GM18498 (cell line): ENCODE measurements at regions not wholly inside any gene's neighbourhood (a gene's known extent, or its start where the extent isn't known, plus 50 kb on each side); places are given as distances from the start of the nearest gene placed in this dataset.
"Not testable (repeated sequence)": the region's sequence is repeated elsewhere in the genome, so short reads cannot be mapped to it uniquely, and the experiment has no call there.

Experiments used
- ATAC-seq: cut with Tn5 transposase; IDR thresholded peaks from one replicate; pipeline ENCODE4 v1.9.1; 2021; ENCODE audit warnings: mild to moderate bottlenecking, moderate library complexity; ENCODE audit not compliant: unreplicated experiment

DNA sequence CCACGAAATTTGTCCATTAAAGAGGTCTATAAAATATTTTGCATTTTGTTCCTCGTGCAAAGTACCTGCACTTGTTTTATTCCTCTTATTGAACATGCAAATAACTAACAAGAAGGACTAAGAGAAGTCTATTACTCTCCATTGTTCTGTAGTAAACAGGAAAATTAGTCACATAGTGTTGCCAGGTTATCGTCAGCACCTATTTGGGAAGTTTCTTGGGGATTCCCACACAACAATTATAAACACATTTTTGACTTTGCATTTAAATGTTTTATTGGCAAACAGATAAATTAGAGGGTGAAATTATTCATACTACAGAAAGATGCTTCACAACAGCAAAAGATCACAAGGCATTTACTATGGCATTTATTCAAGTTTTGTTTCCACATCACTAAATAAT is 174.5 kb downstream of the ZC3H11B start:
- no peak for ATAC-seq

DNA sequence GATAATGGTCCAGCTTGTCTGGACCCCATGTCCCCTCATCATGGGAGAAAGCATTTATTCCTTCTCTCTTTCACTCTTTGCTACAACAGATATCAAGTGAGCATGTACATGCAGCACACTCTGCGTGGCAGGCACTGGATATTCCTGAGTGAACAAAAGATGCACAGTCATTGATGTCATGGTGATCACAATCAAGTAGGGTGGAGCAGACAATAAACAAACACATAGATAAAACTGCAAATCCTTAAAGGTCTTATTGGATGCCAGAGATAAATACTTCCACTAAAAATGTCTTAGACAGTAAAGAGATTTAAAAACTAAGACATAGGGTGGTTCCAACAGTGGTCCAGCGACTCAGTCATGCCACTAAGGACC is 178.0 kb downstream of the ZC3H11B start:
- no peak for ATAC-seq

DNA sequence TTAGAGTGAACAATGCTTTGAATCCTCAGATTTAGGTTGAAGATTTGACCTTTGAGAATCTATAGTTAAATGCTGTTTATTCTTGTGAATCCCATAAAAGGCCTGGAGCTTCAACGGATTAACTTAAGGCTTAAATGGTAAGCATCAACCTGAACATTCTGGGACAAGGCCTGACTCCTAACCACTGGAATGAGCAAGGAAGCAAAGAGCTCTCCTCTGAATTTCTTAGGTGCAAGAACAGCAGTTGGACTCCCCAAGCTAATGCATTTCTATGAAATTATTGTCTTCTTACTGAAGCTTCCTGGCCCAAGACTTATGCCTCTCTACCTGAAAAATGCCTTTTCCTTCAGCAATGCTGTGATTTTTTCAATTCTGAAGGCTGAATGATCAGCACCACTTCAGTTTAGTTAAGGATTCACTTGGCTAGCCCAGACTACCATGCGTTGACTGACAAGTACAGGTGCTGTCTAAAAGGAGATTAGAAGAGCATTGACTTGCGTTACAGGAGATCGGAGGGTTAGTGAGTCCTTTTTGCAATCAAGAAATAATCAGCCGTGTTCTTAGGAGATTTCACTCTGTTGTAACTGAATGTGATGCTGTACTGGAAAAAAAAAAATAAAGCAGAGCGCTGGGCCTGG is 178.5 kb downstream of the ZC3H11B start:
- no peak for ATAC-seq

DNA sequence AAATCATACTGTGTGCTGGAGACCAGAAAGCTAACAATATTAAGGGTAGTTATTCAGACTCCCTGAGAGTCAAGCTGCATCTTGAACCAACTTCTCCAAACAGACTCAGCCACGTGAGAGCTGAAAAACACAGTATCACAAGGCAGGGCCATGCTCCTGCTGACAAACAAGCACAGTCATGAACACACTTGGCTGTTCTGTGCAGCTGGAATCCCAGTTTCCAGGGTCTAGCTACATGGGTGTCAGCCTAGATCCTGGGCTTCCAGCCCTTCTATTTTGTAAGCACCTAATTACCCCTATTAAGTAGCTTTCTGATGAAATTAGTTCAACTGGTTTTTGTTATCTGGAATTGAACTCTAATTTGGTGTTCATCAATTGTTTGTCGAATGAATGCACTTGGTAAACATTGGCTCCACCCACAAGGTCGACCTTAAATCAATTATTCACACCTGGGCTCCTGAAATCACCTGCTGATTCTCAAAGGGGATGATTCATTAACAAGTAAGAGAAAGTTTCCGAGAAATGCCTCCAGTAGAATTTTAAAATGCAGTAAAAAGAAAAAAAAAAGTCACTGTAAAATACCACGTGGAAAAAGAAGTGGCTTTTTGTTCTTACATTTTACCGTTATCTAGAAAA is 179.3 kb downstream of the ZC3H11B start:
- ATAC-seq: no peak

DNA sequence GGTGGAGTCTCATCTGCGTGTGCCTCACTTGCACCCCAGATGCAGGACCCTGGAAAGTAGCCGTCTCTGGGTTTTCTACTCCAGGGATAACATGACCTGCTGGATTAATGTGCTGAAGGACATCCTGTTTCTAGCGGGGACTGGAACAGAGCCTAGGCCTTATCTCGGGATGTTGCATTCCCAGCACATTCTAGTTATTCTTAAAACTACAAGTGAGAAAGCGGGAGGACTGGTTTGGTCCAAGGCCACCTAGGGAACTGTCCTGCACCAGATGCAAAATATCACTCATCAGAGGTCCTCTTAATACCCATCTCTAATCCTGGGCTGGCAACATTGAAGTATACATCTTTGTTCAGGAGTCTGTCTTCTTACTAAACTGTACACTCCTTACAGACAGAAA is 179.9 kb downstream of the ZC3H11B start:
- ATAC-seq: no peak

DNA sequence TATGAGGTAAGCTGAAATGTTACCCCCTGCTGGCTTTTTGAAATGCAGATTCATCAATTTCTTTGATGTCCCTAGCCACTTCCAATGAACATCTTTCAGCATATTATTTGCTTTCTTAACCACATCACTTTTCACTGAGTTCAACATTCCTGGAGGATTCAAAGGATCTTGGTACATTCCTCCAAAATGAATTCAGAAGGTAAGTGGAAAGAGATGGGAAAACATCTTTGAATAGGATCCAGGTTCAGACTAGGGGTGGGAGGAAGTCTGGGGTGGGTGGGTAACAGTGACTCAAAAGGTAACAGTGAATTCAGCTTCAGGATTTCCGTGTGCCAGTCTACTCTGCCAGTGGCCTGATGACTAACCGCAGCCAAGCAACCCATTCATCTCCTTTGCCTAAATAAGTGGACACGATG is 180.7 kb downstream of the ZC3H11B start:
- ATAC-seq: no peak

DNA sequence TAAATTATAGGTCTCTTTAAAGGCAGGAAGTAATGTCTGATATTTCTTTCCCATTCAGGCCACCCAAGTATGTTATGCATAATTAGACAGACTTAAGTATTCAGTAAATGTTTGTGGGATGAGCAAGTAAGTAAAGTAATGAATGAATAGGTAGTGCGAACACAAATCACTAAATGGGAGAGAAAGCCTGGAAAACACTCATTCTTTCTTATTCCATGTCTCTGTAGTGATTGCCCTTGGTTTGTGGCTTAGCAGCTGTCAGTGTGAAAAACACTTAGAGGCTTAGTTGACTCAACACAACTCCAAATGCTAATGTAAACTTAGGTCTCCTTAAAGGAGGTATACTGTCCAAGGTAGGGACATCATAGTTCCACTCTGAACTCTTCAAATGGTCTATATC is 182.5 kb downstream of the ZC3H11B start:
- ATAC-seq: no peak

DNA sequence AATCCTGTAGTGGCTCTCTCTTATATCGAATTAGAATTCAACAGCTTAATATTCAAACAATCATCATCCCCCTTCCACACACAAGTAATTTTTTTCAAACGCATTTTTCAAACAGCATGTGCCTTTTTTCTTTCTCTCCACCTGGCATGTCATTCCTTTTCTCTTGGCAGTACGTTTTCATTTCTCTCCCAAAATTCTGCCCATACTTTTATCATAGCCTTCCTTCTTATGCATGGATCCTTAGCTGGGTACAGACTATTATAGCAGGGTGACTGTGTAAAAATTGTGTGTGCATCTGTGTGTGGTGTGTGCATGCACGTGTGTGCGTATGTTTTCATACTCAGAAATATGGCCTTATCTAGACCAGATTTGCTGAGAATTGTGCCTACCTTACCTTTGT is 184.3 kb downstream of the ZC3H11B start:
- no peak for ATAC-seq

DNA sequence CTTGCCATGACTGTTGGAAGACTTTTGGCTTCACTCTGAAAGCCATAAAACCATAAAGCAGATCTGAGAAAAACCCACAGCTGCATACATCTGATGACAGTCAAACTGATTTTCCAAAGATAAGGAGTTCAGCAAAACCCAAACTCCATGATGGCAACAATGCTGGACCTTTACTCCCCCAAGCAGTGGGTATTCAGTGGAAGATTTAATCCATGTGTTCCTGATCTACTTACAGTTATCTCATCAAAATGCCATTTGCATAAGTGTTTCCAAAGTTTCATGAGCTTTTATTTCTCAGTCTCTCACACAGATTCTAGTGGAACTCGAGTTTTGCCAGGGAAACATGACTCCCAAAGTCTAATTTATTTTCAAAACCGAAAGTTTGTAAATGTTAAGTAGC is 184.9 kb downstream of the ZC3H11B start:
- no peak for ATAC-seq

DNA sequence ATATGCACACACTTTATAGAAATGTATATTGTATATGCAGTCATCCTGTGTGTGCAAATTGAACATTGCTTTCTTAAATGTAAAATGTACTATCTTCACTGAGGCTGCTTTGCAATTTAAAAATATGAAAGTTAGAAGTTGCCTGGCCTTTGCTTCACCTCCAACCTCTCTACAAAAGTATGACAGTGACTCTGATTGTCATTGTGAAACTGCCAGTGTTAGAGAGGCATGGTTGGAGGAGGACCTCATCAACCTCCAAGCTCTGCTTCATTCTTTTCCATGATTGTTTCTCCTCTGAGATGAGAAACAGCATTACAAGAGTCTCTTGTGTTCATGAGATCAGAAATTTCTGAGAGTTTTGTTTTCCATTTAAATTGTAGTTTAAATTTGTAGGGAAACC is 185.5 kb downstream of the ZC3H11B start:
- ATAC-seq: peak; percentile 61

DNA sequence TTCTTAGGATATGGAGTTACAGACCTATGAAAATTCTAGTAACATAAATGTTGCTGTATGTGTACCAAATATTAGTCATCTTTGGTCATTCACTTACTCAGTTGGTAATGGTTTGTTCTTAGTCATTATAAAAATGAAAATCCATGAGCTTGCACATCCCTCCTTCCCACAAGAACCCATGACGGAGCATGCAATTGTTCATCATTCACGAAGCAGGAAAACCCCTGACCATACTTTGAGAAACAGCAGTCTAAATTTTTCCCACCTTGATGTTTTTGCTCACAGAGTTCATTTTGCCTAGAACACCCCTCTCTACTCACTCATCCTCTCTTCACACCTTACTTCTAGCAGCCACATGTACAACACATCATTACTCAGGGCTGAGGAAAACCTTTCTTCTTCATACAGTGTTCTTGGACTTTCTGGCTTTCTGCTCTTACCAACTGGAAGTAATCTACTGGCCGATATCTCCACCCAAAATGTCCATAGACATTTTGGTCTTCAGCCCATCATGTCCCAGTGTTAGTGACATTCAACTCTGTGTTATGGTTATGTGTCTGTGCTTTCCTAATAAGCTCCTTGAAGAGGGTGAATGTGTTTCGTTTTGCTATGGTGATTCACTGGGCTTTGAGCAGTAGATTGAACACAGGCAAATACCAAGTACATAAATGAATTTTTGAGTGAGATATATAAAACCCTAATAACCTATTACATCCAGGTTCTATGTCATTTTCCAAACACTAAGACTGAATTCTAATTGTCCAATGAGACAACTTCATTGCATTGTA is 189.9 kb downstream of the ZC3H11B start:
- peak; percentile 37 for ATAC-seq

DNA sequence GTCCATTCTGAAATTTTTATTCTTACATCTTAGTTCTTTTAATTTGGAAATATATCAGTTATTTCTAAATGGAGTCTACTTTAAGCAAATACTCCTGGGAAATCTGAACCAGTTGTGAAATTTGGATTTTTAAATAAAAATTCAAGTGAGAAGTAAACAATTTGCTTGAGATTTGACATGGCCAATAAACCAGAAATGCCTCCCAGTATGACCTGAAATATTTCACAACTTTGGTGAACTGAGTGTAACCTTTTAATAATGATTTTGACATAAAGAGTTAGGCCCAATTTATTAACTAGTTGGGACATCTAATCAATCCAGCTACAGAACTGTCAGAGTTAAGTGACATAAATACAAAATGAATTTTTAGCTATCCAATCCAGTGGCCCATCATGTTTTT is 192.0 kb downstream of the ZC3H11B start:
- ATAC-seq: no peak

DNA sequence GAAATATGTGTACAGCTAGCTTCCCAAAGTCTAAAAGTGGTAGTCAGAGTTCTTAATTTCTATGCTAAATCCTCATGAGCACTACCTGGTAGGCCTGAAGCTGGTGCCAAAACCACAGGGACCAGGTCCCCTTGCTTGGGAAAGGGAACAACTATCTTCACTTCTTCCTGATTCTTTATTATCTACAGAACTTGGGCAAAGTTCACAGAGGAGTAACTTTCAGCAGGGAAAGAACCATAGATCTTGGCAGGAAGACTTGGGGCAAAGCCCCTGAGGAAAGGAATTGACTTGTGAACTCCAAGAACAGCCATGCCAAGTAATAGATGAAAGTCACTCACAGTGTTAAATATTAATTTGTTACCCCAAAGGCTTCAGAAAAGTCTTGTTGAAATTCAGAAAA is 193.0 kb downstream of the ZC3H11B start:
- ATAC-seq: no peak

DNA sequence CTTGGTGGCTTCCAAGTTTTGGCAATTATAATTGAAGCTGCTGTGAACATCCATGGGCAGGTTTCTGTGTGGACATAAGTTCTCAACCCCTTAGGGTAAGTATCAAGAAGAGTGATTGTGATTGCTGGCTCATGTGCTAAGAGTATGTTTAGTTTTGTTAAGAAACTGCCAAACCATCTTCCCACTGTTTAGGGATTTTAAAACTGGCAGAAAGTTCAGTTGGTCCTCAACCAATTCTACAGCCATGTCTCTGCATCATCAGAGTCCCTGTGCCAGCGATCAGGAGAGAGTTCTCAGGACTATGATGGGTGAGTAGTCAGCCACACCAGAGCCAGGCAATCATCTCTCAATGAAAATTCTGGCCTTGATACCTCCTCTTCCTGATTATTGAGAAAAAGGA is 193.8 kb downstream of the ZC3H11B start:
- ATAC-seq: no peak

DNA sequence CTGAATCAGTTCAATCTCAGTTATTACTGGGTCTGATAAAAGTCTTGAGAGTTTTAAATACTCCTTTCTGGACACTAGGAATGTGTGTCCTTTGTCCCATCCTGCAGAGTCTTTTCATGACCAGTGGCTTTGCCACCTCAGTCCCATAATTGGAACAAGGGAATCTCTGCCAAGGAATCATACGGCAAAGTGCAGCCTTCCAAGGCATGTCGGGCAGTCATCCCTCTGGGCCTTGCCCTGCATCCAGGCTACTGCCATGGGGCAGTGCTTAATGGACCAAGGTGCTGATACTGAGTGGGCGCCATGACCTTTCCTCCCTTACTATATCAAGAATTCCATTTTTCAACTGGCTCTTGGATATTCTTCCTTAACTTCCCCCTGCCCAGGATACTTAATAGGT is 195.3 kb downstream of the ZC3H11B start:
- ATAC-seq: no peak

DNA sequence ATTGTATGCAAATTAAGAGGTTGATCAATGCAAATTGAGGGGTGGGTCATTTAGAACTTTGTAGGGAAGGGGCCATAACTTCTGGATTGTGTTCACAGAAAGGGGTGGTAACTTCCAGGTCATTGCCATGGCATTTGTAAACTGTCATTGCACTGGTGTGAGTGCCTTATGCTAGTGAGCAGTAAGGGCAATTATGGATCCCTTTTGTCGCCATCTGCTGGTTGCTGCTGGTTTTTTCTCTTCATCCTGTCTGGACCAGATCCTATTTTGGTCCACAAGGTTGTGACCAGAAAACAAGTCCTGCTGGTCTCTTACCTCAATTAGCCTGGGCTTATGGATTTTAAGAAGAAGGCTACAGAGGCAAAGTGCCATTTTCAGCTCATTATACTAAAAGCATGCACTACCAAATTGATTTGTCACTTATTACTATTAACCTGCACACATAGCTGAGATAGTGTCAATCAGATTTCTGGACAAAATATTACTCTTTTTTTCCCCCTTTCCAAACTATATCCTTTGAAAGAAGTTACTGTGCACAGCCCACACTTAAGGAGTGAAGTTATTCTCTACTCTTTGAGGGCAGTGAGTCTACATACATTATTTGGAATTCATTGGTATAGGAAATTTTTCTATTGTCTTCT is 196.2 kb downstream of the ZC3H11B start:
- ATAC-seq: peak; percentile 93

DNA sequence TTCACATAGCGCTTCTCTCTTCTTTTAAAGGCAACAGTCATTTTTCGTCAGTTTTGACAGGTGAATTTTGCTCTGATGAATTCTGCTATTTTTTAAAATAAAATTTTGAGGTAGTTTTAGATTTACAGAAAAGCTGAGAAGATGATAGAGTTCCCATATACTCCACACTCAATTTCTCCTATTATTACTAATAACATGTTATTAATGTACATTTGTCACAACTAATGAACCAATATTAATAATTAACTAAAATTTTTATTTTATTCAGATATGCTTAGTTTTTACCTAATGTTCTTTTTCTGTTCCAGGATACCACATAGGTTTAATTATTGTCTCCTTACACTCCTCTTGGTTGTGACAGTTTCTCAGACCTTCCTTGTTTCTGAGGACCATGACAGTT is 197.0 kb downstream of the ZC3H11B start:
- ATAC-seq: no peak

DNA sequence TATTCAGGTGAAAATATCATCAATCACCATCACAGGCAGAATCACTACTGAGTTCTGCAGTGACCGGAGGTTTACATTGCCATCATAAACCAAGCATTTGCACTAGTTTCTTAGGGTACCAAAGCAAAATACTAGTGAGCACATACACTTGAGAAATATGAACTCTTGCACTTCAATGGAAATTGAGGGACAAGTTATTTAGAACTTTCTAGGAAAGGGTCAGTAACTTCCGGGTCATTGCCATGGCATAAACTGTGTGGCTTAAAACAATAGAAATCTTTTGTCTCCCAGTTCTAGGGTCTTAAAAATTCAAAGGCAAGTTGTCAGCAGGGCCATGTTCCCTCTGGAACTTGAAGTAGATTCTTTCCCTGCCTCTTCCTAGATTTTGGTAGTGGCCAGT is 197.5 kb downstream of the ZC3H11B start:
- no peak for ATAC-seq

DNA sequence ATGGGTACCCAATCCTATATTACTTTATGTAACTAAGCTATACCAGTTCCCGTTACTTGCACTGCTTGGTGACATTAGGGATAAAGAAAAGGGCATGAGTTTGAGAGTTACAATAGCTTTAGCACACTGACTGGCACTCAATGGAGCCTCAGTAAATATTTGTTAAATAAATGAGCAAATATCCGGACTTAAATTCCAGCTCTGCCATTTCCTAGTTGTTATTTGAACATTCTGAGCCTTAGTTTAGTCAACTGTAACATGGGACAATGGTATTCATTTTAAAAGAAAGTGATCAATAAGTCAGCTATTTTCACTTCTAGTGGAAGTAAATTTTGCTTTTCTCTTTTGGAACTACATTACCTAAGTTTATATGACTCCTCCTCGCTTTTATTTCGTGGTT is 198.7 kb downstream of the ZC3H11B start:
- no peak for ATAC-seq

DNA sequence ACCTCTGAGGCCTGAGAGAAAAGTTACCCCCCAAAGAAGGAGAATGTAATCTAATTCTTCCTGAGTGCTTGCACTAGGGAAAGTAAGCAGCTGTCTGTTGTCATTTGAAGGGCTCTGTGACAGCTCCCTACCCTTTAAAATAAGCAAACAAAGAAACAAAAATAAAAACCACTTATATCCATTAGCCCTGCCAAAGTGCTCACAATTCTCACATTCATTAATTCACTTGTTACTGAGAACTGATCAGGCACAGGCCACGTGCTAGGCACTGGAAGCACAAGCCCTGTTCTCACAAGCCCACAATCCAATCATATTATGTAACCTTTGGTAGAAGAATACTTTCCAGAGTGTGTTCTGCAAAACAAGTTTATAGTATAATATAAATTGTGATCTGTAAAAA is 199.4 kb downstream of the ZC3H11B start:
- ATAC-seq: no peak

DNA sequence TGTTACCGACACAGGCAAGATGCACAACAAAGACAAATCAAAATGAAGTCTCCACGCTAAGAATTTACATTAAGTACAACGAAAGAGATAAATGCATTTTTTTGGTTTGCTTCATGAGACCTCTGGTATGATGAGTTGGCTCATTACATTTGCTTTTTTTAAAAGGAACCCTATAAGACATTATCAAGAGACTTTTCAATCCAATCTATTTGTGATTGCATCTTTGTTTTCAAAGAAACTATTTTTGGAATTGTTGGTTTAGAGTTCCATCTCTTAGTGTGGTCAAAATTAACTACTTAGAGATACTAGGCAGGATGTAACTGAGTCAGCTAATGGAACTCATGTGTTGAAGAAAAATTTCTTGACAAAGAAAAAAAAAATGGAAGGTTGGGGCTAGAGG is 200.1 kb downstream of the ZC3H11B start:
- no peak for ATAC-seq

DNA sequence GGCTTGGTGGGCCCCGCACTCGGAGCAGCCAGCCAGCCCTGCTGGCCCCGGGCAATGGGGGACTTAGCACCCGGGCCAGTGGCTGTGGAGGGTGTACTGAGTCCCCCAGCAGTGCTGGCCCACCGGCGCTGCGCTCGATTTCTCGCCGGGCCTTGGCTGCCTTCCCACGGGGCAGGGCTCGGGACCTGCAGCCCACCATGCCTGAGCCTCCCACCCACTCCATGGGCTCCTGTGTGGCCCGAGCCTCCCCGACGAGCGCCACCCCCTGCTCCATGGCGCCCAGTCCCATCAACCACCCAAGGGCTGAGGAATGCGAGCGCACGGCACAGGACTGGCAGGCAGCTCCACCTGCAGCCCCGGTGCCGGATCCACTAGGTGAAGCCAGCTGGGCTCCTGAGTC is 202.2 kb downstream of the ZC3H11B start:
- not testable (repeated sequence) for ATAC-seq
